HG03064 (cell line): ENCODE measurements at regions not wholly inside any gene's neighbourhood (a gene's known extent, or its start where the extent isn't known, plus 50 kb on each side); places are given as distances from the start of the nearest gene placed in this dataset.

Experiments
- ATAC-seq: cut with Tn5 transposase; IDR thresholded peaks from one replicate; pipeline ENCODE4 v1.9.1; 2021; ENCODE audit warnings: low read depth; ENCODE audit not compliant: unreplicated experiment

DNA sequence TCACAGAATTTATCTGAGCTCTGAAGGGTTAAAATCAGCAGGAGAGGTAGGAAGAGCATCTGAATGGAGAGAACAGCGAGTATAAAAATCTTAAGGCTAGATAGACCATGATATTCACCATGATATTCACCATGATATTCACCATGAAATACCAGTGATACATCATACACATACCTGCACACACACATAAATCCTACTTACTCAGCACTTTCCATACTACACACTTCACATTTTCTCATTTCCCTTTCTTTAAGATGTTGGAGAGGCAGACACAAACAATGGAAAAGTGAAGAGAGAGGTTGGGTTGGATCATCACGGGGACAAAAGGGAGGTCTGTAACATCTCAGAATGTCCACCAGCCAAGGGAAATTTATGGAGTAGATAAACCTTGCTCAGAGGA is 66.4 kb upstream of the ATP10B start:
- no peak for ATAC-seq

GRCh38 chr5:160906090-160906489 is 54.1 kb upstream of the ATP10B start:
- ATAC-seq: no peak

DNA sequence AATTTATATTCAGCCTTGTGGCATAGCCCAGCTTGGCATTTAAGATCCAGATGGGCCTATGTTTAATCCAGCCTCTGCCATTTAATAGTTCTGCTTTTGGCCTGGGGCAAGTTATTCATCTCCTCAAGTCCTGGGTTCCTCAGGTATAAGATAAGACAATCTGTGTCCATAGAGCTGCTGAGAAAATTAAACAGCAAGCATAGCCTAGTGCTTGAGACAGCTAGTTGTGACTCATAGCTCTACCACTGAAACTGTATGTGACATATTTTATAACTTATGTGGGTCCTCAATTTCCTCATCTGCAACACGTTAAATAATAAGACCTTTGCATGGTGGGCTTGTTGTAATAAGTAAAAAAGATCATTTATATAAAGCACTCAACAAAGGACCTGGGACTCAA is 53.3 kb upstream of the ATP10B start:
- ATAC-seq: no peak

GRCh38 chr5:160904591-160904990 is 52.6 kb upstream of the ATP10B start:
- no peak for ATAC-seq

DNA sequence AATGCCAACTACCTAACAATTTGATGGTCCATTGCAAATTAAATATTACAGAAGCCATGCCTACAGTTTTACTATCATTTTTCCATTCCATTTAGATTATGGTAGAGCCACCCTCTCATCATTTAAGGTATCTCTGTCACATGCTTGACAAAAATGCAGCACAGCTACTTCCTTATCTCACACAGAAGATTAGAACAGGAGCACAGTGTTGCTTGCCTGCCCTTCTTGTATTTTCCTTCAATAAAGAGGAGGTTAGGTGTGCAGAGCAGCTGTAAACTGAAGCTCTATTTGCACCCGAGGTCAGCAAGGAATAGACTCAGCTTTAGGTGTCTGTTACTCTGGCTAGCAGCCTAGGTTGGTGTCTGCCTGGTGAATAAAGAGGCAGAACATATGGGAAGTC is 51.5 kb upstream of the ATP10B start:
- ATAC-seq: no peak

- no peak for ATAC-seq
These were observed 51.1 kb upstream of the ATP10B start for GRCh38 chr5:160903076-160903475.
